A549 (cell line): ENCODE measurements at regions not wholly inside any gene's neighbourhood (a gene's known extent, or its start where the extent isn't known, plus 50 kb on each side); places are given as distances from the start of the nearest gene placed in this dataset.

Source experiments
- BHLHE40 ChIP-seq: IDR thresholded peaks from 2 replicates; pipeline ENCODE4 v1.6.1; 2012; ENCODE audit warnings: low read depth, low read length, inconsistent platforms
- FOSL2 ChIP-seq, 2 experiments: fragments of 450-650 bp in 1 of 2; fragments of >200 bp in 1 of 2; sonication (Bioruptor Twin) in 1 of 2; formaldehyde crosslinking; IDR thresholded peaks; 2 replicates each; pipeline versions ENCODE4 v1.5.0 to v1.6.1; 2016 to 2020; ENCODE audit warnings: mild to moderate bottlenecking in 1 of 2, moderate library complexity in 1 of 2
- NFE2L2 ChIP-seq: fragments of 150-350 bp; conservative IDR thresholded peaks from 2 replicates; pipeline ENCODE4 v1.6.1; 2014; ENCODE audit warnings: low read length
- POLR2A ChIP-seq: IDR thresholded peaks from 2 replicates; pipeline ENCODE4 v1.6.1; 2012; ENCODE audit warnings: mild to moderate bottlenecking, low read length
- ZSCAN20 ChIP-seq: fragments of 250-450 bp; sonication (Bioruptor Pico); IDR thresholded peaks from 2 replicates; pipeline ENCODE4 v1.8.0; 2022; ENCODE audit warnings: mild to moderate bottlenecking, moderate library complexity
- TF ChIP-seq, protein P1 (sequence below): fragments of >200 bp; sonication (Bioruptor Twin); formaldehyde crosslinking; IDR thresholded peaks from 3 replicates; pipeline ENCODE4 v1.5.1; 2016
- TF ChIP-seq, protein P2 (sequence below): fragments of >200 bp; sonication (Bioruptor Twin); formaldehyde crosslinking; IDR thresholded peaks from 3 replicates; pipeline ENCODE4 v1.6.1; 2016
- TF ChIP-seq, protein P3 (sequence below): fragments of 200-600 bp; sonication (generic); IDR thresholded peaks from 2 replicates; pipeline ENCODE4 v1.6.1; 2016; ENCODE audit warnings: antibody characterized with exemption, mild to moderate bottlenecking, moderate library complexity

DNA sequence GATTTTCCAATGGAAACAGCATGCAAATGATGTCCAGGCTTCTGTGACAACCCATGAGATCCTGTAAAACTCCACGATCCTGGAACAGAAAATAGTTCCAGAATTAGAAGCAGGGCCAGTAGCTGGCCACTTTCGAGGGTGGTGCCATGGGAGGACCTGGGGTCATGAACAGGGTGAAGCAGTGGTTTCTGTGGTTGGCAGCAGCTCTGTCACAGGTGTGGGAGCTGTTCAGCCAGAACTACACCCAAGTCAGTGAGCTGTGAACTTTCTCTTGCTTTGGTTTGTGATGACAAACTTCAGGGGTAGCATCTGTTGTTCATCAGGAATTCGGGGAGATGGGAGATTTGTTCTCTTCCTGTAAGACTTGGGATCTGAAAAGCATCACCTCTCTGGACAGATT lies 314.4 kb upstream of the NT5C1B start:
- TF ChIP-seq ZSCAN20 (CRISPR knock-in tag) (no peak), NFE2L2 (no peak), BHLHE40 (no peak), FOSL2 (IDR thresholded peaks at IDR 0.05) (no peak), FOSL2 (CRISPR knock-in tag; IDR thresholded peaks at IDR 0.05) (no peak), POLR2A (no peak)
- TF ChIP-seq, protein P1, sequence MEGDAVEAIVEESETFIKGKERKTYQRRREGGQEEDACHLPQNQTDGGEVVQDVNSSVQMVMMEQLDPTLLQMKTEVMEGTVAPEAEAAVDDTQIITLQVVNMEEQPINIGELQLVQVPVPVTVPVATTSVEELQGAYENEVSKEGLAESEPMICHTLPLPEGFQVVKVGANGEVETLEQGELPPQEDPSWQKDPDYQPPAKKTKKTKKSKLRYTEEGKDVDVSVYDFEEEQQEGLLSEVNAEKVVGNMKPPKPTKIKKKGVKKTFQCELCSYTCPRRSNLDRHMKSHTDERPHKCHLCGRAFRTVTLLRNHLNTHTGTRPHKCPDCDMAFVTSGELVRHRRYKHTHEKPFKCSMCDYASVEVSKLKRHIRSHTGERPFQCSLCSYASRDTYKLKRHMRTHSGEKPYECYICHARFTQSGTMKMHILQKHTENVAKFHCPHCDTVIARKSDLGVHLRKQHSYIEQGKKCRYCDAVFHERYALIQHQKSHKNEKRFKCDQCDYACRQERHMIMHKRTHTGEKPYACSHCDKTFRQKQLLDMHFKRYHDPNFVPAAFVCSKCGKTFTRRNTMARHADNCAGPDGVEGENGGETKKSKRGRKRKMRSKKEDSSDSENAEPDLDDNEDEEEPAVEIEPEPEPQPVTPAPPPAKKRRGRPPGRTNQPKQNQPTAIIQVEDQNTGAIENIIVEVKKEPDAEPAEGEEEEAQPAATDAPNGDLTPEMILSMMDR: no peak
- TF ChIP-seq, protein P2, sequence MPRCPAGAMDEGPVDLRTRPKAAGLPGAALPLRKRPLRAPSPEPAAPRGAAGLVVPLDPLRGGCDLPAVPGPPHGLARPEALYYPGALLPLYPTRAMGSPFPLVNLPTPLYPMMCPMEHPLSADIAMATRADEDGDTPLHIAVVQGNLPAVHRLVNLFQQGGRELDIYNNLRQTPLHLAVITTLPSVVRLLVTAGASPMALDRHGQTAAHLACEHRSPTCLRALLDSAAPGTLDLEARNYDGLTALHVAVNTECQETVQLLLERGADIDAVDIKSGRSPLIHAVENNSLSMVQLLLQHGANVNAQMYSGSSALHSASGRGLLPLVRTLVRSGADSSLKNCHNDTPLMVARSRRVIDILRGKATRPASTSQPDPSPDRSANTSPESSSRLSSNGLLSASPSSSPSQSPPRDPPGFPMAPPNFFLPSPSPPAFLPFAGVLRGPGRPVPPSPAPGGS: no peak
- TF ChIP-seq, protein P3, sequence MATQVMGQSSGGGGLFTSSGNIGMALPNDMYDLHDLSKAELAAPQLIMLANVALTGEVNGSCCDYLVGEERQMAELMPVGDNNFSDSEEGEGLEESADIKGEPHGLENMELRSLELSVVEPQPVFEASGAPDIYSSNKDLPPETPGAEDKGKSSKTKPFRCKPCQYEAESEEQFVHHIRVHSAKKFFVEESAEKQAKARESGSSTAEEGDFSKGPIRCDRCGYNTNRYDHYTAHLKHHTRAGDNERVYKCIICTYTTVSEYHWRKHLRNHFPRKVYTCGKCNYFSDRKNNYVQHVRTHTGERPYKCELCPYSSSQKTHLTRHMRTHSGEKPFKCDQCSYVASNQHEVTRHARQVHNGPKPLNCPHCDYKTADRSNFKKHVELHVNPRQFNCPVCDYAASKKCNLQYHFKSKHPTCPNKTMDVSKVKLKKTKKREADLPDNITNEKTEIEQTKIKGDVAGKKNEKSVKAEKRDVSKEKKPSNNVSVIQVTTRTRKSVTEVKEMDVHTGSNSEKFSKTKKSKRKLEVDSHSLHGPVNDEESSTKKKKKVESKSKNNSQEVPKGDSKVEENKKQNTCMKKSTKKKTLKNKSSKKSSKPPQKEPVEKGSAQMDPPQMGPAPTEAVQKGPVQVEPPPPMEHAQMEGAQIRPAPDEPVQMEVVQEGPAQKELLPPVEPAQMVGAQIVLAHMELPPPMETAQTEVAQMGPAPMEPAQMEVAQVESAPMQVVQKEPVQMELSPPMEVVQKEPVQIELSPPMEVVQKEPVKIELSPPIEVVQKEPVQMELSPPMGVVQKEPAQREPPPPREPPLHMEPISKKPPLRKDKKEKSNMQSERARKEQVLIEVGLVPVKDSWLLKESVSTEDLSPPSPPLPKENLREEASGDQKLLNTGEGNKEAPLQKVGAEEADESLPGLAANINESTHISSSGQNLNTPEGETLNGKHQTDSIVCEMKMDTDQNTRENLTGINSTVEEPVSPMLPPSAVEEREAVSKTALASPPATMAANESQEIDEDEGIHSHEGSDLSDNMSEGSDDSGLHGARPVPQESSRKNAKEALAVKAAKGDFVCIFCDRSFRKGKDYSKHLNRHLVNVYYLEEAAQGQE: no peak
